Aorta (tissue), 5 donors: ENCODE measurements at regions not wholly inside any gene's neighbourhood (a gene's known extent, or its start where the extent isn't known, plus 50 kb on each side); places are given as distances from the start of the nearest gene placed in this dataset.
A peak's percentile ranks its signal among the peaks of the same experiment; 100 is the strongest.

ENCODE experiments used
- ATAC-seq: fragments of 200-7000 bp; cut with Tn5 transposase; one replicate; pipeline ENCODE4 v1.9.1; 2022; ENCODE audit warnings: moderate library complexity; ENCODE audit not compliant: low FRiP score
- DNase-seq, 2 donors: peaks; one replicate each; pipeline ENCODE4 v3.0.0-alpha.2; 2020
- H3K27ac ChIP-seq, 2 donors: one replicate each; pipeline ENCODE4 v1.5.1; 2013; ENCODE audit warnings: low read length in 2 of 2, mild to moderate bottlenecking in 2 of 2, moderate library complexity in 2 of 2, control low read depth in 1 of 2, inconsistent platforms in 1 of 2, low read depth in 1 of 2
- H3K27me3 ChIP-seq, 2 donors: one replicate each; pipeline ENCODE4 v1.6.1; 2013; ENCODE audit warnings: control low read depth in 1 of 2, low read length in 1 of 2, mild to moderate bottlenecking in 1 of 2, moderate library complexity in 1 of 2; ENCODE audit not compliant: insufficient read depth in 2 of 2, control insufficient read depth in 1 of 2
- H3K36me3 ChIP-seq, 2 donors: one replicate each; pipeline ENCODE4 v1.6.1; 2013; ENCODE audit warnings: control low read depth in 1 of 2, low read length in 1 of 2, mild to moderate bottlenecking in 1 of 2; ENCODE audit not compliant: insufficient read depth in 2 of 2, control insufficient read depth in 1 of 2
- H3K4me1 ChIP-seq, 2 donors: one replicate each; pipeline ENCODE4 v1.6.1; 2013; ENCODE audit warnings: low read length in 2 of 2, control low read depth in 1 of 2, mild to moderate bottlenecking in 1 of 2, moderate library complexity in 1 of 2; ENCODE audit not compliant: insufficient read depth in 2 of 2, control insufficient read depth in 1 of 2
- H3K4me3 ChIP-seq, 2 donors: one replicate each; pipeline ENCODE4 v1.5.1; 2013; ENCODE audit warnings: low read length in 2 of 2, control low read depth in 1 of 2, mild to moderate bottlenecking in 1 of 2
- H3K9me3 ChIP-seq: one replicate; pipeline ENCODE4 v1.6.1; 2013; ENCODE audit warnings: mild to moderate bottlenecking, low read length; ENCODE audit not compliant: control insufficient read depth
- WGBS, 2 donors: extraction: QIAGEN DNeasy Blood & Tissue Kit; methylation state at CpG; one replicate each; pipeline ENCODE4 v1.1.7; 2013; 5-methylcytosine and 5-hydroxymethylcytosine counted together
- intact Hi-C, 2 donors: fragments of 100-400 bp; cut with DNase I; formaldehyde crosslinking; loops; one replicate each; pipeline versions ENCODE4 v1.14.2 to v1.15.0; 2022
- donor health status: healthy with polysubstance abuse.
- donor health status: Bipolar disorder and iron deficiency.
- donor health status: DM: no; HTN: no; CAD: no.
- donor health status: DM: no; HTN: no; CAD: no.
- donor health status: DM: yes; HTN: yes; CAD: no.

- Histone ChIP-seq H3K27me3 (no peaks in the 10 kb centered on the region), H3K9me3 (no peaks in the 10 kb centered on the region), H3K36me3 (no peaks in the 10 kb centered on the region), H3K4me3 (no peak overlapping the region), H3K27ac (no peak overlapping the region), H3K4me1 (no peaks in the 10 kb centered on the region)
- WGBS, 2 donors: 83 to 84% methylated on average over 3 of the region's 3 CpGs
- ATAC-seq: no peak
- DNase-seq: no peak
- intact Hi-C loops: no loop called here
Measured at GRCh38 chr14:44070046-44070445, 437.0 kb downstream of the FSCB start.

- no peaks in the 10 kb centered on the region for H3K36me3 ChIP-seq
- no peak overlapping the region for H3K4me3 ChIP-seq
- H3K27me3 ChIP-seq: no peaks in the 10 kb centered on the region
- no peak for DNase-seq
- 40 to 45% methylated on average over 3 of the region's 3 CpGs for WGBS, 2 donors
- H3K9me3 ChIP-seq: peaks cover 1% of the 10 kb centered on the region
- intact Hi-C loops: no loop called here
- no peak overlapping the region for H3K27ac ChIP-seq
- no peak for ATAC-seq
- no peaks in the 10 kb centered on the region for H3K4me1 ChIP-seq
Measured at GRCh38 chr14:44053422-44053821, 453.7 kb downstream of the FSCB start.

GRCh38 chr14:44041700-44042099 is 465.4 kb downstream of the FSCB start:
- 75 to 83% methylated on average over 2 of the region's 2 CpGs for WGBS, 2 donors
- no peak for DNase-seq
- intact Hi-C loops: no loop called here
- H3K4me3 ChIP-seq: no peak overlapping the region
- peaks cover 2% of the 10 kb centered on the region for H3K9me3 ChIP-seq
- no peak for ATAC-seq
- no peak overlapping the region for H3K27ac ChIP-seq
- H3K36me3 ChIP-seq: no peaks in the 10 kb centered on the region
- no peaks in the 10 kb centered on the region for H3K27me3 ChIP-seq
- H3K4me1 ChIP-seq: no peaks in the 10 kb centered on the region

- Histone ChIP-seq H3K4me1 (no peaks in the 10 kb centered on the region), H3K27ac (no peak overlapping the region), H3K9me3 (peaks cover 2% of the 10 kb centered on the region), H3K4me3 (no peak overlapping the region), H3K27me3 (no peaks in the 10 kb centered on the region), H3K36me3 (no peaks in the 10 kb centered on the region)
- no peak for DNase-seq
- peak; percentile 46 for ATAC-seq
- WGBS, 2 donors: 69 to 72% methylated on average over 1 of the region's 1 CpG
- intact Hi-C loops: no loop called here
Measured at GRCh38 chr14:44040561-44040960, 466.5 kb downstream of the FSCB start.

- Histone ChIP-seq H3K27me3 (no peaks in the 10 kb centered on the region), H3K4me1 (no peaks in the 10 kb centered on the region), H3K36me3 (no peaks in the 10 kb centered on the region), H3K9me3 (peaks cover 2% of the 10 kb centered on the region), H3K27ac (no peak overlapping the region), H3K4me3 (no peak overlapping the region)
- DNase-seq (no peak), ATAC-seq (no peak)
- intact Hi-C loops: no loop called here
- 8 to 11% methylated on average over 1 of the region's 1 CpG for WGBS, 2 donors
Measured at GRCh38 chr14:44036248-44036647, 470.8 kb downstream of the FSCB start.

GRCh38 chr14:44035707-44036106 is 471.4 kb downstream of the FSCB start:
- 7 to 26% methylated on average over 2 of the region's 2 CpGs for WGBS, 2 donors
- intact Hi-C loops: no loop called here
- no peak overlapping the region for H3K4me3 ChIP-seq
- H3K36me3 ChIP-seq: no peaks in the 10 kb centered on the region
- H3K27me3 ChIP-seq: no peaks in the 10 kb centered on the region
- no peak overlapping the region for H3K27ac ChIP-seq
- H3K9me3 ChIP-seq: peaks cover 2% of the 10 kb centered on the region
- H3K4me1 ChIP-seq: no peaks in the 10 kb centered on the region
- DNase-seq: no peak
- no peak for ATAC-seq

- no peaks in the 10 kb centered on the region for H3K9me3 ChIP-seq
- no peak overlapping the region for H3K27ac ChIP-seq
- ATAC-seq (no peak), DNase-seq (no peak)
- no peak overlapping the region for H3K4me3 ChIP-seq
- intact Hi-C loops: no loop called here
- no peaks in the 10 kb centered on the region for H3K36me3 ChIP-seq
- H3K4me1 ChIP-seq: no peaks in the 10 kb centered on the region
- no peaks in the 10 kb centered on the region for H3K27me3 ChIP-seq
- 19 to 31% methylated on average over 4 of the region's 4 CpGs for WGBS, 2 donors
Measured at GRCh38 chr14:44030831-44031383, 476.2 kb downstream of the FSCB start.

- no peaks in the 10 kb centered on the region for H3K27me3 ChIP-seq
- H3K36me3 ChIP-seq: no peaks in the 10 kb centered on the region
- H3K27ac ChIP-seq: no peak overlapping the region
- intact Hi-C loops: no loop called here
- H3K4me3 ChIP-seq: no peak overlapping the region
- no peaks in the 10 kb centered on the region for H3K9me3 ChIP-seq
- H3K4me1 ChIP-seq: no peaks in the 10 kb centered on the region
- no peak for DNase-seq
- peak; percentile 59 for ATAC-seq
Measured at GRCh38 chr14:44029933-44030332, 477.1 kb downstream of the FSCB start.

- Histone ChIP-seq H3K4me3 (no peak overlapping the region), H3K4me1 (no peaks in the 10 kb centered on the region), H3K27me3 (no peaks in the 10 kb centered on the region), H3K9me3 (no peaks in the 10 kb centered on the region), H3K27ac (no peak overlapping the region), H3K36me3 (no peaks in the 10 kb centered on the region)
- WGBS, 2 donors: 74 to 75% methylated on average over 3 of the region's 3 CpGs
- intact Hi-C loops: no loop called here
- DNase-seq: no peak
- no peak for ATAC-seq
Measured at GRCh38 chr14:44027397-44027796, 479.7 kb downstream of the FSCB start.
